Activated gamma-delta T cell treated with Interleukin-2 at 50 U/mL for 16 hours (primary cell): ENCODE measurements at regions not wholly inside any gene's neighbourhood (a gene's known extent, or its start where the extent isn't known, plus 50 kb on each side); places are given as distances from the start of the nearest gene placed in this dataset.

Experiments
- DNase-seq: peaks from one replicate; pipeline ENCODE4 v3.0.0-alpha.2; 2020

DNA sequence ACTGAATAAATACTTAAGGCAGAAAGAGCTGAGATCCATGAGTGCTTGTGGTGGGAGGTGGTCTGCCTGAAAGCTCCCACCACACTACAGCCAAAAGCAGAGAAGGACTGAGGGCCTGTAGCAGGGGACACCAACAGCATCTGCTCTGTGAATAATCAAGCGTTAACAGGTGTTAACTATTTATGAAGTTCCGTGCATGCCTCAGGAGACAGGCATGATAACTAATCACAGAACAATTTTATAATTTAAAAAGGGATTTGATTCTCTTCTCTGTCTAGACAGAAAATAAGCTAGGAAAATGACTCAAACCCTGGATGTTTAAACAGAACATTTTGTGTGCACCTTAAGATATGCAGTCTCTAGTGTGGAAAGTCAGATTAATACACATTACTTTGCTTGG lies 61.5 kb upstream of the GHITM start:
- DNase-seq, result no peak

DNA sequence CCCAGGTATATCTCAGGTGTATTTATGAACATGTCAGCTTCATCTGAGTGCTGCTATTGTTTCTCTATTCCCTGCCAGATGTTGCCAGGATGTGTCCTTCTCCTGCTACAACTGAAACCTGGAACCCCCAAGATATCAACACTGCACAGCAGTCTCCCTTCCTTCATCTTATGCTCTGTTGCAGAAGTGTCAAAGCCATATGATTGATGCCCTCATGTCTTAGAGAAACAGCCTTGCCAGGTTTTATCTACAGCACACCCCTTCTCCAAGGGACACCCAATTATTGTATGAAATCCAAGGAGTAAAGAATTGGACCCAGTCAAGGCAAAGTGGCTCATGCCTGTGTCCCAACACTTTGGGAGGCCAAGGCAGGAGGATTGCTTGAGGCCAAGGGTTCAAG lies 60.5 kb upstream of the GHITM start:
- no peak for DNase-seq

DNA sequence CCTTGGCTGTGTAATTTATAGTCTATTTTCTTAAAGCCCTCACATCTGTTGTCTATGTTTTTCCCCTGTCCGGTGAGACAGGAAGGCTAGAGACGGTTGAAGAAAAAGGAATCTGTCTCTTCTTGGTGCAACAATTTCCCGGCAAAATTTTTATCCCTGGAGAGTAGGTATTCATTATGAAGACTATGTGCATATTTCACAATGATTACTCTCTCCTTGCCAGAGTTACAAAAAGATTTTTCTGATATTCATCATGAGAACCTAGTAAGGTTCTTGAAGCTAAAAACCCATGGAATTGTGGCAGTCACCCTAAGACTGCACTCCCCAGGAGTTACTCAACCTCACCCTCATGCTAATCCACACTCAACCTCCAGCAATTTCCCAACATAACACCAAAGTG lies 55.0 kb upstream of the GHITM start:
- no peak for DNase-seq

DNA sequence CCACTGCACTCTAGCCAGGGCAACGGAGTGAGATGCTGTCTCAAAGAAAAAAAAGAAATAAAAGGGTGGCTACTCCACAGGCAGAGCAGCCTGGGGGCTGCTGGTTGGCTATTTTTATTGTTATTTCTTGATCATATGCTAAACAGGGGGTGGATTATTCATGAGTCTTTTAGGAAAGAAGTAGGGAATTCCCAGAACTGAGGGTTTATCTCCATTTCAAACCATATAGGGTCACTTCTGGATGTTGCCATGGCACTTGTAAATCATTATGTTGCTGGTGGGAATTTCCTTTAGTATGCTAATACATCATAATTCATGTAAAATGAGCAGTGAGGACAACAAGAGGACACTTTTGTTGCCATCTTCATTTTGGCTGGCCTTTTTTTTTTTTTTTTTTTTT lies 52.1 kb upstream of the GHITM start:
- no peak for DNase-seq

DNA sequence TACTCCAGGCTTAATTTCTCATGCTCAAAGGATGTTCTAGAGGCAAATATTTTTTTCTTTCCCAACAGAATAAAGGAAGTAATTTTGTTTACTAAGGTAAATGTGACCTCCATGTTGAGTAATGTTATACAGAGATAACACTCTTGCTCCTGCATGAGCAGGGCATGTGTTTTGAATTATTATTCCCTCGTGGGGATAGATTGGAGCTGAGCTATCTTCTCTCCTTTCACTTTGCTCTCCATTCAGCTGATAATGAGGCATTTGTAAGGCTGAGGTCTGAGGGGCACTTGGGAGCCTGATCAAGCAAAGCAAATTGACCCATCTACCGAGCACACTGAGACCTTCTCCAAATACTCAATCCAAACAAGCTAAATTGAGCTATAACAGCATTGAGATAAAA lies 50.7 kb upstream of the GHITM start:
- DNase-seq, result no peak

DNA sequence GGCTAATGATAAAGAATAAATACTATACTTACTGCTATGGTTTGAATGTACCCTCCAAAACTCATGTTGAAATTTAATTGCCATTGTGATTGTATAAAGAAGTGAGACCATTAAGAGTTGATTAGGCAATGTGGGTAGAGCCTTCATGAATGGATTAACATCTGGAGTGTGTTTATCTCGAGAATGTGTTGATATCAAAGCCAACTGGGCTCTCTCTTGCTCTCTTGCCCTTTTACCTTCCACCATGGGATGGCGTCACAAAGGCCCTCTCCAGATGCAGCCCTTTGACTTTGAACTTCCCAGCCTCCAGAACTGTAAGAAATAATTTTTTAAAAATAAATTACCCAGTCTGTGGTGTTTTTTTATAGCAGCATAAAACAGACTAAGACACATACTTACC lies 50.1 kb upstream of the GHITM start:
- no peak for DNase-seq
